HG03108 (cell line): ENCODE measurements at regions not wholly inside any gene's neighbourhood (a gene's known extent, or its start where the extent isn't known, plus 50 kb on each side); places are given as distances from the start of the nearest gene placed in this dataset.
"Not testable (repeated sequence)": the region's sequence is repeated elsewhere in the genome, so short reads cannot be mapped to it uniquely, and the experiment has no call there.

Experiments
- ATAC-seq: cut with Tn5 transposase; IDR thresholded peaks from one replicate; pipeline ENCODE4 v1.9.1; 2021; ENCODE audit warnings: moderate library complexity; ENCODE audit not compliant: unreplicated experiment

DNA sequence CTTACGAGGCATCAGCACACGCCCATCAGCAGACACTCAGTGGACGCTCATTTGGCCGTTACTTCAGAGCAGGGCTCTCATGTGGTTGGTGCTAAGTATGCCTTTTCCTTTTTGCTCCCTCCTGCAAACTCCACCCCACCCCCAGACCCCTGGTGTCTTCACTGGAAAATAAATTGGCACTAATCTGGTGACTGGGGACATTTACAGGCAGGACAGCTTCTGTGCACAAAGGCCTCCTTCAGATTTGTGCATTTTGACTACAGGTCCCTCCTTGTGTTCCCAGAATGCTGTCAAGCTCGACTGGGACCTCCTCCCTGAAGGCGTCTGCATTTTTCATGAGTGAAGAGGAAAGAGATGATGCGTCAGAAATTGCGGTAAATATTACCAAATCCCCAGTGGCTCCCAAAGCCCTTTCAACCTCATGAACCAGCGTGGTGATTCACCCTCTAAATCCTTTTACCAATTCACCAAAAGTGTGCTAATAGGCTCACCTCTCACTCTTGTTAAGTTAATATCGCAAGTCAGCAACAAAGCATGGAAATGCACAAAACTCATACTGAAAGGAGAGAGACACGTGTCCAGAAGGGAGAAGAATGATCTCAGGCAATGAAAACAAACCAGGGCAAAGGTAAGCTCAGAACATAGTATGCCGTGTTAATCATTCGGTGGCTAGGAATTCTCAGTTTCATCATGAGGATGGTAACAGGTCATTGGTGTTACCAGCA lies 119.0 kb downstream of the NKX6-1 start:
- ATAC-seq: no peak

DNA sequence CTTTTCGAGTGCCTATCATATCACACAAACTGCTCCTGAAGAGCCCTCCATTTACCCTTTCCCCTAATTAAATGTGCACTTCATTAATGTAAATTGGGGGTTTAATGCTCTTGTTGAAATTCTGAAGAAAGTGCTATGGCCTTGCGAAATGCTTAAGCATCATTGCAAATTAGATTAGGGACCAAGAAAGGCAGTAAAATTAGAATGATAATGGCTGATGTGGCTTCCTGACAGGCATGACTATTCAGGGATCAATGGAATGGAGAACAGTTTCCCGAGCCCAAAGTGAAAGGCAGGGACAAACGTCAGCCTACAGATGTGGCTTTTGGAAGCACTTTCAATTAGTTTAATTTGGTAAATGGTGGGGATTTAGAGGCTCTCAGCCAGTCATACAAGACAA lies 120.1 kb downstream of the NKX6-1 start:
- ATAC-seq: no peak

DNA sequence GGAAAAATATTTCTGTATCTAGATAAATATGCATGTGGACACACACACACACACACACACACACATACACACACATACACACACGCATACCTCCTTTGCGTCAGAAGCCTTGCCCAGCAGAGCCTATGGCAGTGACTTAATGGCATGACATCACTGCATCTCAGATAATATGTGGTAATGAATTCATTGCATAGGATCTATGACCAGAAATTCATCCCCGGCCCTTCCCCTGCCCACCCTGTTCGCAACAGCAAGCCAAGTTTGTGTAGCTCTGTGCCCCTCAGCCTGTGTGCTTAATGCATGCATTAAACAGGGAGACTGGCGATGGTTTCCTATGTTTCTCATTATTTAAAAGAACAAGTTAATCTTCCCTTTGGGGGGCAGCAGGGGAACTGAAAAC lies 120.7 kb downstream of the NKX6-1 start:
- no peak for ATAC-seq

GRCh38 chr4:84366907-84367306 lies 132.2 kb downstream of the NKX6-1 start:
- no peak for ATAC-seq

GRCh38 chr4:84366161-84366560 lies 132.9 kb downstream of the NKX6-1 start:
- ATAC-seq: no peak

- no peak for ATAC-seq
Observed at GRCh38 chr4:84362896-84363655, 136.0 kb downstream of the NKX6-1 start.

DNA sequence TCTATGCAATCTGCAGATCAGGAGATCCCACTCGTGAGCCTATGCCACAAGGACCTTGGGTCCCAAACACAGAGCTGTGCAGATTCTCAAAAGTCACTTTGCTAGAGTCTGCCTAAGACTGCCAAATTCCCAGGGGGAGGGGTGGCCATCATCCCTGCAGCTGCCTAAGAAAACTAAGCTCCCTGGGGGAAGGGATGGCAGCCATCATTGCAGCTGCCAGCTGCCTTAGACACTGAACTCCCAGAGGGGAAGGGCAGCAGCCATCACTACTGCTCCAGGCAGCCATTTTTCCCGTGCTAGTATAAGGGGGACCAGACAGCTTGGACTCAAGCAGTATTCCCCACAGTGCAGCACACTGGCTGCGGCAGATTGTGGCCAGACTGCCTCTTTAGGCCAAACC lies 156.9 kb downstream of the NKX6-1 start:
- ATAC-seq: no peak

- no peak for ATAC-seq
Observed at GRCh38 chr4:84341559-84341958, 157.5 kb downstream of the NKX6-1 start.

DNA sequence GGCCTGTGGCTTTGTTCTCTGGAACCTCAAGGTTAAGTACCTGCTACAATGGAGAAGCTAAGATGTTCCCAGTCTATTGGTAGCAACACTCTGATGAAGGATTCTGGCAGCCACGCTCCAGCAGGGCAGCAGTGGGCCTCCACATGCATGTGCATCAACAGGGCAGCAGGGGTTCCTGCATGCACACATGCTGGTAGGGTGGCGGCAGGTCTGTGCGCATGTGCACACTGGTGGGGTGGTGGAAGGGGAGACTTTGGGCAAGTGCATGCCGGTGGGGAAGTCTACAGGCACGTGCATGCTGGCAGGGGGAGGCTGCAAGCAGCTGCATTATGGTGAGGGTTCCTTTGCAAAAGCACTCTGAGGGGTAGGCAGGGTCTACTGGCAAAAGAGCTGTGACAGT lies 160.7 kb downstream of the NKX6-1 start:
- ATAC-seq: no peak

DNA sequence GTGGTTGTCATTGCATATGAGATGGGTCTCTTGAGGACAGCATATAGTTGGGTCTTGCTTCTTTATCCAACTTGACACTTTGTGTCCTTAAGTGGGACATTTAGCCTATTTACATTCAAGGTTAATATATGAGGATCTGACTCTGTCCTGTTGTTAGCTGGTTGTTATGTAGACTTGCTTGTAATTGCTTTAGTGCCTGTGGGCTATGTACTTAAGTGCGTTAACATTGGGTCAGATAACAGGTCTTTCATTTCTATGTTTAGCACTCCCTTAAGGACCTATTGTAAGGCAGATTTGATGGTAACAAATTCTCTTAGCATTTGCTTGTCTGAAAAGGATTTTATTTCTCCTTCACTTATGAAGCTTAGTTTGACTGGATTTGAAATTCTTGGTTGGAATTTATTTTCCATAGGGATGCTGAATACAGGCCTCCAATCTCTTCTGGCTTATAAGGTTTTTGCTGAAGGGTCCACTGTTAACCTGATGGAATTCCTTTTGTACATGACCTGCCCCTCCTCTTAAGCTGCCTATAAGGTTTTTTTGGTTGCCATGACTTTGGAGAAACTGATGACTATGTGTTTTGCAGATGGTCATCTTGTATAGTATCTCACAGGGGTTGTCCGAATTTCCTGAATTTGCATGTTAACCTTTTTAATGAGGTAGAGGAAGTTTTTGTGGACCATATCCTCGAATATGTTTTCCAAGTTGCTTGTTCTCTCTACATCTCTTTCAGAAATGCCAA lies 162.0 kb downstream of the NKX6-1 start:
- ATAC-seq: no peak

GRCh38 chr4:84327526-84327925 lies 171.6 kb downstream of the NKX6-1 start:
- no peak for ATAC-seq

- ATAC-seq: no peak
Observed at GRCh38 chr4:84325625-84326024, 173.5 kb downstream of the NKX6-1 start.

- no peak for ATAC-seq
Observed at GRCh38 chr4:84324303-84325245, 174.5 kb downstream of the NKX6-1 start.

DNA sequence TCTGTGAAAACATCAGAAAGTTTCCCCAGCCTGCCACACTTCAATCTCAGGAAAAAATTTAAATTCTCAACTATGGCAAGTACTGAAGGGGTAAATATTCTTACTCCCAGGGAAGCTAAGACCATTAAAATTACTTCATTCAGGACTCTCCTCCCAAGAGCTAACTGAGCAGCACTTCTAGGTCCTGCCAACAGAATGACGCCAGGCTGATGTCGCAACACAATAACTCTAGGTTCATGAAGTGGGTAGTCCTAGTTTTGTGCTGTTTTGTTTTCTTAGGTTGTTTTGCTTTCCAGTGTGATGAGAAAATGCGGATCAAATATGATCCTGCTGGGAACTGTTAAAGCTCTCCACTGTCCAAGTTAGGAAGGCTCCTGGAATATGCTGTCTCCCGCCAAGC lies 180.0 kb downstream of the NKX6-1 start:
- no peak for ATAC-seq

DNA sequence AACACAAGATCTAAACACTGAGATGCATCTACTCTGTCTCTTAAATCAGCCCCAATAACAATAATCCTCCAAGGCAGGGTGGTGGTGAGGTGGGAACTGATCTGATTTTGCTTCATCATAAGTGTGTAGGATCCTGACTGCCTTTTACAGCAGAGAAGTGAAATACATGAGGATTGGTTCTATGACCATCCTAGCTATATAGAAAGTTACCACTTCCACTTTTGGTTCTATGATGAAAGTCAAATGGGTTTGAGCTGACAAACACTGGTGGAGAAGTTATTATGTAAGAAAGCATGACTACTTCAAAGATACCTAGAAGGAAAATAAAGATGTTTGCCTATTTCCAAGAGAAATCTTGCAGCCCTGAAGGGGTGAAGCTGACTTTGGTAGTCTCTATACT lies 181.6 kb downstream of the NKX6-1 start:
- ATAC-seq: no peak

GRCh38 chr4:84312426-84313012 lies 186.6 kb downstream of the NKX6-1 start:
- no peak for ATAC-seq

DNA sequence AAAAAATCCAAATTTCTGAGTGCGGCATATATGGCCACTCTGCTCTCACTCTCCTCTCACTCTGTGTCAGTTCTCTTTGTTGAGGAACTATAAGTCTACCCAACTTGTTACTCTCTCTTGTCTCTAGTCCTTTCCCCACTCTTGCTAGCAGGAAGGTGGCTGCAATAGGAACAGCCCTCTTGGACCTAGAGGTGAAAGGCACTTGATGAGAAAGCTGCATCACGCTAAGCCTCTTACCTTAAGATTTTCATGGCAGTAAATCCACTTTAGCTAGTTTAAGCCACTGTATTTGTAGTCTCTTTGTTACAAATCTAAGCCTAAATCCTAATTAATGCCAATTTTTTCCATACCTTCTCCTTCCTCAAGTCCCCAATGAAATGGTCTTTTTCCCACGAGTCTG lies 189.9 kb downstream of the NKX6-1 start:
- ATAC-seq: no peak

DNA sequence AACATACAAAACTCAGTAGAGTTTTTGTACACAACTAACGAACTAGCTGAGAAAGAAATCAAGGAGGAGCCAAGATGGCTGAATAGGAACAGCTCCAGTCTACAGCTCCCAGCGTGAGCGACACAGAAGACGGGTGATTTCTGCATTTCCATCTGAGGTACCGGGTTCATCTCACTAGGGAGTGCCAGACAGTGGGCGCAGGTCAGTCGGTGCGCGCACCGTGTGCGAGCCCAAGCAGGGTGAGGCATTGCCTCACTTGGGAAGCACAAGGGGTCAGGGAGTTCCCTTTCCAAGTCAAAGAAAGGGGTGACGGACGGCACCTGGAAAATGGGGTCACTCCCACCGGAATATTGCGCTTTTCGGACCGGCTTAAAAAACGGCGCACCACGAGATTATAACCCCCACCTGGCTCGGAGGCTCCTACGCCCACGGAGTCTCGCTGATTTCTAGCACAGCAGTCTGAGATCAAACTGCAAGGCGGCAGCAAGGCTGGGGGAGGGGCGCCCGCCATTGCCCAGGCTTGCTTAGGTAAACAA lies 200.3 kb downstream of the NKX6-1 start:
- not testable (repeated sequence) for ATAC-seq

DNA sequence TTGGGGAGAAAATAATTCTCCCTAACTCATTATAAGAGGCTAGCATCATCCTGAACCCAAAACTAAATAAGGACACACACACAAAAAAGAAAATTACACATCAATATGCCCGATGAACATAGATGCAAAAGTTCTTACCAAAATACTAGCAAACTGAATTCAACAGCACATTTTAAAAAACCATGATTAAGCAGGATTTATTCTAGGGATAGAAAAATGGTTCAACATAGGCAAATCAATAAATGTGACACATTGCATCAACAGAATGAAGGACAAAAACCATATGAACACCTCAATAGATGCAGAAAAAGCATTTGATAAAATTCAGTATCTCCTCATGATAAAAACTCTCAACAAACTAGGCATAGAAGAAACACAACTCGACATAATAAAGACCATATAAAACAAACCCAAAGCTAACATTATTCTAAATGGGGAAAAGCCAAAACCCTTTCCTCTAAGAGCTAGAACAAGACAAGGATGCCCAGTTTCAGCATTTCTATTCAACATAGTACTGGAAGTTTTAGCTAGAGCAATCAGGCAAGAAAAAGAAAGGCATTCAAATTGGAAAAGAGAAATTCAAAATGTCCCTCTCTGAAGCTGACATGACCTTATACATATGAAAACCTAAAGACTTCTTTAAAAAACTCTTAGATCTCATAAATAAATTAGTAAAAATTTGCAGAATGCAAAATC lies 200.9 kb downstream of the NKX6-1 start:
- ATAC-seq: no peak

DNA sequence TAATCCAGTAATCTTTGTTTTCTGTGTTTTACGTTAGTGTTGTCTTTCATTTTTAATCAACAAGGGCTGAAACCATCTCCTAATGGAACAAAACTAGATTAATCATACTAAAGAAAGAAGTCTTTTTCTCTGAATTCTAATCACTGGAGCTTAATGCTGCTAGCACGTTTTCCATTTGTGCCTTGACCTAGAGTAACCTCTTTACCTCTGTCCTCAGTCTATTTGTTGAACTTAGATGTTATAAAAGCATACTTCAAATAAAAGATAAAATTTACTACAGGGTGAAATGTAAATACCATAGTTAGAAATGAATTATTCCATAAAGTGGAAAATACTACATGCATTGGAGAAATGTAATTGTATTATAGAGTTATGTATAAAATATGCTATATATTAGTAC lies 207.1 kb downstream of the NKX6-1 start:
- no peak for ATAC-seq
